HepG2 (cell line): ENCODE measurements at regions not wholly inside any gene's neighbourhood (a gene's known extent, or its start where the extent isn't known, plus 50 kb on each side); places are given as distances from the start of the nearest gene placed in this dataset.

Experiments
- ATAC-seq: fragments of 200-7000 bp; cut with Tn5 transposase; 3 replicates; pipeline ENCODE4 v1.9.1; 2020; ENCODE audit warnings: mild to moderate bottlenecking, moderate library complexity
- BruUV-seq: library from RNA; stranded (reverse); fragments of 400-500 nt; replicated peaks from 2 replicates; lab custom pipeline; 2021; lab: Mats Ljungman, UMichigan
- CTCF ChIA-PET: fragments of 300-600 bp; formaldehyde crosslinking; extraction: SDS; loops from one replicate; lab custom pipeline; 2021; ENCODE audit warnings: low total read pairs, inconsistent platforms, low intra/inter-chr PET ratio; lab: Yijun Ruan, JAX
- POLR2A ChIA-PET: fragments of 350-600 bp; sonication (Branson Sonifier 250); formaldehyde crosslinking; loops from one replicate; lab custom pipeline; 2020; ENCODE audit warnings: antibody characterized with exemption, inconsistent platforms; lab: Yijun Ruan, JAX
- DNase-seq: peaks from one replicate; pipeline ENCODE4 v3.0.0-alpha.2; 2015; ENCODE audit warnings: low spot score
- FAIRE-seq: peaks from 3 replicates; lab custom pipeline; 2011; peaks lifted over from hg19 to GRCh38; lab: Jason Lieb, UNC
- H2AFZ ChIP-seq: one replicate; pipeline ENCODE4 v1.6.1; 2011; ENCODE audit warnings: low read length, inconsistent platforms
- H3K27ac ChIP-seq: fragments of 300-600 bp; 3 replicates; pipeline ENCODE4 v1.8.0; 2011; ENCODE audit warnings: mixed run types, mild to moderate bottlenecking, mixed read lengths, low read length, inconsistent platforms; ENCODE audit not compliant: insufficient read depth; ENCODE audit errors: extremely low read length
- H3K27me3 ChIP-seq, 2 experiments: fragments of 200-600 bp in 1 of 2; 2 replicates in 1 of 2; 3 replicates in 1 of 2; pipeline versions ENCODE4 v1.6.0 to v1.8.0; 2011; ENCODE audit warnings: low read length in 2 of 2, mild to moderate bottlenecking in 2 of 2, moderate library complexity in 2 of 2, inconsistent platforms in 1 of 2; ENCODE audit not compliant: insufficient read depth in 2 of 2, control insufficient read depth in 1 of 2
- H3K36me3 ChIP-seq, 2 experiments: fragments of 200-600 bp in 1 of 2; replicated peaks in 1 of 2; 2 replicates in 1 of 2; 3 replicates in 1 of 2; pipeline versions ENCODE4 v1.5.1 to v1.8.0; 2011; ENCODE audit warnings: low read length in 2 of 2, inconsistent platforms in 1 of 2; ENCODE audit not compliant: insufficient read depth in 2 of 2, control insufficient read depth in 1 of 2
- H3K4me1 ChIP-seq: 2 replicates; pipeline ENCODE4 v1.5.1; 2012; ENCODE audit warnings: low read length, inconsistent platforms; ENCODE audit not compliant: insufficient read depth
- H3K4me2 ChIP-seq: 2 replicates; pipeline ENCODE4 v1.6.0; 2011; ENCODE audit warnings: low read depth, low read length, inconsistent platforms
- H3K4me3 ChIP-seq, 3 experiments: fragments of 200-600 bp in 1 of 3; sonication (generic), shearing (Covaris generic) in 1 of 3; replicated peaks in 1 of 3; 2 replicates each; pipeline ENCODE4 v1.5.1; 2011 to 2016; ENCODE audit warnings: low read length in 3 of 3, inconsistent platforms in 2 of 3, low read depth in 2 of 3, mild to moderate bottlenecking in 2 of 3, control low read depth in 1 of 3, mixed read lengths in 1 of 3; ENCODE audit not compliant: insufficient read depth in 1 of 3
- H3K79me2 ChIP-seq: one replicate; pipeline ENCODE4 v1.6.1; 2011; ENCODE audit warnings: low read length, inconsistent platforms; ENCODE audit not compliant: insufficient read depth
- H3K9ac ChIP-seq: 2 replicates; pipeline ENCODE4 v1.6.0; 2011; ENCODE audit warnings: mild to moderate bottlenecking, low read depth, low read length, inconsistent platforms; ENCODE audit not compliant: insufficient read depth
- H3K9me3 ChIP-seq: 2 replicates; pipeline ENCODE4 v1.5.1; 2012; ENCODE audit warnings: mild to moderate bottlenecking, low read length
- H4K20me1 ChIP-seq: 2 replicates; pipeline ENCODE4 v1.6.0; 2011; ENCODE audit warnings: inconsistent platforms, mild to moderate bottlenecking, low read length, moderate library complexity; ENCODE audit not compliant: insufficient read depth
- ATF1 ChIP-seq: IDR thresholded peaks from 2 replicates; pipeline ENCODE4 v1.6.1; 2016; ENCODE audit warnings: mild to moderate bottlenecking, control low read depth
- HHEX ChIP-seq: IDR thresholded peaks from 2 replicates; pipeline ENCODE4 v1.6.1; 2016; ENCODE audit warnings: control low read depth
- HNRNPK ChIP-seq: fragments of 200-400 bp; formaldehyde crosslinking; IDR thresholded peaks from 2 replicates; pipeline ENCODE4 v1.6.1; 2018; ENCODE audit warnings: low read length, low read depth, moderate library complexity, mild to moderate bottlenecking; ENCODE audit not compliant: poor library complexity, severe bottlenecking
- KDM1A ChIP-seq: IDR thresholded peaks from 2 replicates; pipeline ENCODE4 v1.6.1; 2016; ENCODE audit warnings: missing compliant biosample characterization
- MEIS1 ChIP-seq: sonication (generic); formaldehyde crosslinking; IDR thresholded peaks from 2 replicates; pipeline ENCODE4 v1.9.0; 2021; ENCODE audit warnings: mild to moderate bottlenecking, missing genetic modification reagents, moderate library complexity, borderline replicate concordance
- PCBP1 ChIP-seq: fragments of 200-400 bp; formaldehyde crosslinking; IDR thresholded peaks from 2 replicates; pipeline ENCODE4 v1.6.1; 2017; ENCODE audit warnings: mild to moderate bottlenecking, low read depth, low read length, borderline replicate concordance
- PLRG1 ChIP-seq: fragments of 450-650 bp; conservative IDR thresholded peaks from 2 replicates; pipeline ENCODE4 v1.6.1; 2016
- SAFB2 ChIP-seq: sonication (generic); formaldehyde crosslinking; IDR thresholded peaks from 2 replicates; pipeline ENCODE4 v1.5.1; 2020; ENCODE audit warnings: missing genetic modification reagents, low read depth, mild to moderate bottlenecking, borderline replicate concordance
- SIN3B ChIP-seq: fragments of 150-350 bp; IDR thresholded peaks from 2 replicates; pipeline ENCODE4 v1.6.1; 2014; ENCODE audit warnings: low read length
- SUZ12 ChIP-seq: fragments of 150-350 bp; IDR thresholded peaks from 2 replicates; pipeline ENCODE4 v1.6.1; 2014; ENCODE audit warnings: low read depth, low read length
- ZNF12 ChIP-seq: sonication (generic); formaldehyde crosslinking; IDR thresholded peaks from 2 replicates; pipeline ENCODE4 v1.5.0; 2020; ENCODE audit warnings: missing genetic modification reagents
- ZNF207 ChIP-seq: fragments of 450-650 bp; IDR thresholded peaks from 2 replicates; pipeline ENCODE4 v1.6.1; 2016; ENCODE audit warnings: antibody characterized with exemption, borderline replicate concordance
- ZNF33A ChIP-seq: sonication (generic); formaldehyde crosslinking; IDR thresholded peaks from 2 replicates; pipeline ENCODE4 v1.5.1; 2020; ENCODE audit warnings: missing genetic modification reagents, mild to moderate bottlenecking, moderate library complexity, borderline replicate concordance
- ZNF33B ChIP-seq: sonication (generic); formaldehyde crosslinking; IDR thresholded peaks from 2 replicates; pipeline ENCODE4 v1.5.1; 2020; ENCODE audit warnings: mild to moderate bottlenecking, missing genetic modification reagents
- ZNF468 ChIP-seq: sonication (generic); formaldehyde crosslinking; IDR thresholded peaks from 2 replicates; pipeline ENCODE4 v1.8.0; 2022; ENCODE audit warnings: mild to moderate bottlenecking, moderate library complexity, missing genetic modification reagents
- ZNF547 ChIP-seq: sonication (generic); formaldehyde crosslinking; IDR thresholded peaks from 2 replicates; pipeline ENCODE4 v1.5.1; 2020; ENCODE audit warnings: mild to moderate bottlenecking, missing genetic modification reagents
- ZNF781 ChIP-seq: sonication (generic); formaldehyde crosslinking; IDR thresholded peaks from 2 replicates; pipeline ENCODE4 v1.5.1; 2020; ENCODE audit warnings: borderline replicate concordance, mild to moderate bottlenecking, missing genetic modification reagents; ENCODE audit errors: not compliant biosample characterization
- ZSCAN31 ChIP-seq: sonication (generic); formaldehyde crosslinking; IDR thresholded peaks from 2 replicates; pipeline ENCODE4 v1.5.0; 2020; ENCODE audit warnings: low read depth, mild to moderate bottlenecking, missing genetic modification reagents
- WGBS: methylation state at CpG from one replicate; pipeline ENCODE4 v1.1.6; 2017; ENCODE audit warnings: low lambda C conversion rate; 5-methylcytosine and 5-hydroxymethylcytosine counted together
- in situ Hi-C: cut with HindIII; loops from 2 replicates; pipeline ENCODE4 v1.10.0; 2017; ENCODE audit warnings: low pct_unique_long_range_greater_than_20kb; ENCODE audit not compliant: extremely low pct_ligation_motif_present
- intact Hi-C: fragments of 100-400 bp; cut with micrococcal nuclease; formaldehyde crosslinking; loops from one replicate; pipeline ENCODE4 v1.10.0; 2022; ENCODE audit not compliant: unreplicated experiment
- TF ChIP-seq, protein P1 (sequence below): sonication (generic); formaldehyde crosslinking; IDR thresholded peaks from 2 replicates; pipeline ENCODE4 v1.4.0; 2020; ENCODE audit warnings: missing genetic modification reagents, borderline replicate concordance

DNA sequence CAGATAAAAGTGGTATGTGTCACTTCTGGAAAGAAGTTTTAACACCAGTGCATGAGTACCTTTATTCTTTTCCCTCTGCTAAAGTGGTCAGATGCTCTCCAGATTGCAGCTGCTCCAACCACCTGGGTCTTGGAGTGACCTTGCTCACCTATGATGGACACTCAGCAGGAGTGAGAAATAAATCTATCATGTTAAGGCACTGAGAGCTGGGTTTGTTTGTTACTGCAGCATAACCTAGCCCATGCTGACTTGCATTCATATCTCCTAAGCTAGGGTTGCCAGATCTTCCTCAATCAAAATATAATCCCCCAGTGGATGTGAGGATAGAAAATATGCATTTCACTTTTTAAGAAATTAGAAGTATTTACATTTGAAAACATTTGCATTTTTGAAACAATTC, 295.9 kb downstream of the AGTPBP1 start (continued):
- TF ChIP-seq, protein P1, sequence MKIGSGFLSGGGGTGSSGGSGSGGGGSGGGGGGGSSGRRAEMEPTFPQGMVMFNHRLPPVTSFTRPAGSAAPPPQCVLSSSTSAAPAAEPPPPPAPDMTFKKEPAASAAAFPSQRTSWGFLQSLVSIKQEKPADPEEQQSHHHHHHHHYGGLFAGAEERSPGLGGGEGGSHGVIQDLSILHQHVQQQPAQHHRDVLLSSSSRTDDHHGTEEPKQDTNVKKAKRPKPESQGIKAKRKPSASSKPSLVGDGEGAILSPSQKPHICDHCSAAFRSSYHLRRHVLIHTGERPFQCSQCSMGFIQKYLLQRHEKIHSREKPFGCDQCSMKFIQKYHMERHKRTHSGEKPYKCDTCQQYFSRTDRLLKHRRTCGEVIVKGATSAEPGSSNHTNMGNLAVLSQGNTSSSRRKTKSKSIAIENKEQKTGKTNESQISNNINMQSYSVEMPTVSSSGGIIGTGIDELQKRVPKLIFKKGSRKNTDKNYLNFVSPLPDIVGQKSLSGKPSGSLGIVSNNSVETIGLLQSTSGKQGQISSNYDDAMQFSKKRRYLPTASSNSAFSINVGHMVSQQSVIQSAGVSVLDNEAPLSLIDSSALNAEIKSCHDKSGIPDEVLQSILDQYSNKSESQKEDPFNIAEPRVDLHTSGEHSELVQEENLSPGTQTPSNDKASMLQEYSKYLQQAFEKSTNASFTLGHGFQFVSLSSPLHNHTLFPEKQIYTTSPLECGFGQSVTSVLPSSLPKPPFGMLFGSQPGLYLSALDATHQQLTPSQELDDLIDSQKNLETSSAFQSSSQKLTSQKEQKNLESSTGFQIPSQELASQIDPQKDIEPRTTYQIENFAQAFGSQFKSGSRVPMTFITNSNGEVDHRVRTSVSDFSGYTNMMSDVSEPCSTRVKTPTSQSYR, result no peak

DNA sequence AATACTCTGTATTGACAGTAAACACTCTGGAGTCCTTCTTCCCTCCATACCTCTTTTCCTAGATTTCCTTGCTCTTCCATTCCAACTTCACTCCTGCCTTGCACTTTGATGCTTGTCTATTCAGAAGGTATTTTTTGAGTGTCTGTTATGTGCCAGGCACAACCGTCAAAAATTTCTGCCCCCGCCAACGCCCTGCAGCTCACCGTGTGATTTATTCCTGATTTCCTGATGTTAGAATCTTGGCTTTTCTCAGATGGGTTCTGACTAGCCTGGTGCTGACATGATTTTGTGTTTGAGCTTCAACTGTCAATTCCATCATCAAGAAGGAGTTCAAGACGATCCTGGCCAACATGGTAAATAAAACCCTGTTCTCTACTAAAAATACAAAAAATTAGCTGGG, 297.5 kb downstream of the AGTPBP1 start:
- FAIRE-seq, result no peak
- no peak for ATAC-seq
- intact Hi-C loops, result no loop called here
- H3K9me3 ChIP-seq, result no peaks in the 10 kb centered on the region
- POLR2A ChIA-PET, result no interaction called here
- under 1% methylated on average over 5 of the region's 5 CpGs for WGBS
- H3K4me3 ChIP-seq, result no peak overlapping the region
- TF ChIP-seq ZNF33A (CRISPR knock-in tag) (no peak), ZSCAN31 (CRISPR knock-in tag) (no peak), ZNF547 (no peak), PCBP1 (no peak), SAFB2 (CRISPR knock-in tag) (no peak), ZNF12 (CRISPR knock-in tag) (no peak), ZNF468 (CRISPR knock-in tag) (no peak), MEIS1 (no peak), SUZ12 (no peak), HHEX (CRISPR knock-in tag) (no peak), HNRNPK (no peak), ATF1 (CRISPR knock-in tag) (no peak), ZNF207 (no peak), KDM1A (CRISPR knock-in tag) (no peak), ZNF33B (CRISPR knock-in tag) (no peak), ZNF781 (CRISPR knock-in tag) (no peak), PLRG1 (no peak), SIN3B (no peak)
- TF ChIP-seq, all 625 proteins: peak for 0
- BruUV-seq, result no TSS peak
- H3K4me1 ChIP-seq, result no peaks in the 10 kb centered on the region
- no peak for DNase-seq
- no peaks in the 10 kb centered on the region for H4K20me1 ChIP-seq
- in situ Hi-C loops, result no loop called here
- no peaks in the 10 kb centered on the region for H3K79me2 ChIP-seq
- H3K9ac ChIP-seq, result no peak overlapping the region
- H2AFZ ChIP-seq, result no peak overlapping the region
- no peak overlapping the region for H3K4me2 ChIP-seq
- CTCF ChIA-PET, result no interaction called here
- peaks cover 0 to 25% of the 10 kb centered on the region in 2 experiments; a peak in 2 of 5 replicates for H3K27me3 ChIP-seq
- H3K27ac ChIP-seq, result no peak overlapping the region
- H3K36me3 ChIP-seq, result no peaks in the 10 kb centered on the region
